IMR-90 (cell line): ENCODE measurements at regions not wholly inside any gene's neighbourhood (a gene's known extent, or its start where the extent isn't known, plus 50 kb on each side); places are given as distances from the start of the nearest gene placed in this dataset.

ENCODE experiments used
- ATAC-seq: fragments of 200-7000 bp; cut with Tn5 transposase; 2 replicates; pipeline ENCODE4 v1.9.1; 2020; ENCODE audit warnings: low read depth, mild to moderate bottlenecking, moderate library complexity
- BruUV-seq: library from RNA; stranded (reverse); fragments of 400-500 nt; replicated peaks from 2 replicates; lab custom pipeline; 2021; lab: Mats Ljungman, UMichigan
- CTCF ChIA-PET: fragments of 300-600 bp; formaldehyde crosslinking; extraction: SDS; loops from one replicate; lab custom pipeline; 2021; ENCODE audit warnings: antibody characterized with exemption; lab: Yijun Ruan, JAX
- POLR2A ChIA-PET: fragments of 300-600 bp; sonication (Branson Sonifier 250); formaldehyde crosslinking; loops from one replicate; lab custom pipeline; 2022; ENCODE audit warnings: antibody characterized with exemption; ENCODE audit not compliant: unreplicated experiment; lab: Charles Lee
- DNase-seq: peaks from one replicate; pipeline ENCODE4 v3.0.0; 2013
- H2AFZ ChIP-seq: replicated peaks from 2 replicates; pipeline ENCODE3; 2013; ENCODE audit warnings: low read length, mild to moderate bottlenecking; ENCODE audit not compliant: poor library complexity
- H2AK5ac ChIP-seq: 2 replicates; pipeline ENCODE4 v1.6.1; 2013; ENCODE audit warnings: low read depth, low read length, inconsistent platforms
- H2AK9ac ChIP-seq: replicated peaks from 2 replicates; pipeline ENCODE3; 2013; ENCODE audit warnings: mild to moderate bottlenecking, low read depth, low read length, moderate library complexity; ENCODE audit not compliant: poor library complexity
- H2BK120ac ChIP-seq: 2 replicates; pipeline ENCODE4 v1.6.1; 2013; ENCODE audit warnings: low read depth, low read length, inconsistent platforms
- H2BK15ac ChIP-seq: 3 replicates; pipeline ENCODE4 v1.6.1; 2013; ENCODE audit warnings: low read depth, low read length, inconsistent platforms
- H2BK20ac ChIP-seq: 2 replicates; pipeline ENCODE4 v1.6.1; 2013; ENCODE audit warnings: low read depth, mild to moderate bottlenecking, inconsistent platforms, low read length, moderate library complexity
- H2BK5ac ChIP-seq: 2 replicates; pipeline ENCODE4 v1.6.1; 2013; ENCODE audit warnings: mild to moderate bottlenecking, low read depth, low read length, inconsistent platforms; ENCODE audit not compliant: poor library complexity, severe bottlenecking
- H3K14ac ChIP-seq: replicated peaks from 2 replicates; pipeline ENCODE4 v1.6.1; 2013; ENCODE audit warnings: low read depth, low read length, inconsistent platforms
- H3K18ac ChIP-seq: 2 replicates; pipeline ENCODE4 v1.6.1; 2013; ENCODE audit warnings: low read depth, low read length, control low read depth
- H3K23ac ChIP-seq: 2 replicates; pipeline ENCODE4 v1.6.1; 2013; ENCODE audit warnings: low read depth, low read length, inconsistent platforms
- H3K27ac ChIP-seq: 2 replicates; pipeline ENCODE4 v1.5.1; 2013; ENCODE audit warnings: mild to moderate bottlenecking, control low read depth, low read length; ENCODE audit not compliant: insufficient read depth
- H3K27me3 ChIP-seq: 2 replicates; pipeline ENCODE4 v1.6.1; 2013; ENCODE audit warnings: low read length; ENCODE audit not compliant: control insufficient read depth, insufficient read depth
- H3K36me3 ChIP-seq: 2 replicates; pipeline ENCODE4 v1.6.1; 2013; ENCODE audit warnings: low read length, mixed read lengths; ENCODE audit not compliant: control insufficient read depth, insufficient read depth
- H3K4ac ChIP-seq: 2 replicates; pipeline ENCODE4 v1.6.1; 2013; ENCODE audit warnings: low read depth, low read length, inconsistent platforms
- H3K4me1 ChIP-seq: 2 replicates; pipeline ENCODE4 v1.6.1; 2013; ENCODE audit warnings: low read length, mixed read lengths; ENCODE audit not compliant: control insufficient read depth, insufficient read depth
- H3K4me2 ChIP-seq: 2 replicates; pipeline ENCODE4 v1.6.1; 2013; ENCODE audit warnings: low read depth, mild to moderate bottlenecking, control low read depth, low read length, moderate library complexity
- H3K4me3 ChIP-seq: 2 replicates; pipeline ENCODE4 v1.5.1; 2013; ENCODE audit warnings: low read depth, mild to moderate bottlenecking, control low read depth, low read length, moderate library complexity; ENCODE audit not compliant: insufficient read depth
- H3K56ac ChIP-seq: 2 replicates; pipeline ENCODE4 v1.6.1; 2013; ENCODE audit warnings: low read length, inconsistent platforms; ENCODE audit not compliant: insufficient read depth; ENCODE audit errors: extremely low read depth
- H3K79me1 ChIP-seq, 2 experiments: 2 replicates each; pipeline ENCODE4 v1.6.1; 2013; ENCODE audit warnings: low read length in 2 of 2, inconsistent platforms in 1 of 2, low read depth in 1 of 2
- H3K9ac ChIP-seq: 2 replicates; pipeline ENCODE4 v1.6.1; 2013; ENCODE audit warnings: low read depth, low read length, control low read depth
- H3K9me1 ChIP-seq: 2 replicates; pipeline ENCODE4 v1.6.1; 2013; ENCODE audit warnings: low read length, inconsistent platforms; ENCODE audit not compliant: insufficient read depth
- H3K9me3 ChIP-seq: 2 replicates; pipeline ENCODE4 v1.6.1; 2013; ENCODE audit warnings: low read length; ENCODE audit not compliant: control insufficient read depth, insufficient read depth
- H4K20me1 ChIP-seq: 2 replicates; pipeline ENCODE4 v1.6.1; 2013; ENCODE audit warnings: low read length, inconsistent platforms; ENCODE audit not compliant: insufficient read depth
- H4K5ac ChIP-seq: 2 replicates; pipeline ENCODE4 v1.6.1; 2013; ENCODE audit warnings: mild to moderate bottlenecking, low read depth, low read length, control low read depth
- H4K8ac ChIP-seq, 2 experiments: 2 replicates each; pipeline ENCODE4 v1.6.1; 2013; ENCODE audit warnings: low read depth in 2 of 2, low read length in 2 of 2, control low read depth in 1 of 2, inconsistent platforms in 1 of 2
- H4K91ac ChIP-seq: 2 replicates; pipeline ENCODE4 v1.6.1; 2013; ENCODE audit warnings: low read depth, low read length, inconsistent platforms; ENCODE audit not compliant: insufficient read depth
- CEBPB ChIP-seq: IDR thresholded peaks from 2 replicates; pipeline ENCODE4 v1.6.1; 2012; ENCODE audit warnings: low read depth, low read length, improper control_type of control experiment
- CHD1 ChIP-seq: IDR thresholded peaks from 2 replicates; pipeline ENCODE4 v1.6.1; 2012; ENCODE audit warnings: low read depth, low read length, improper control_type of control experiment
- RFX5 ChIP-seq: IDR thresholded peaks from 2 replicates; pipeline ENCODE4 v1.8.0; 2012; ENCODE audit warnings: low read depth, mild to moderate bottlenecking, low read length, moderate library complexity
- SMC3 ChIP-seq: fragments of 150-350 bp; IDR thresholded peaks from 2 replicates; pipeline ENCODE4 v1.6.1; 2016; ENCODE audit warnings: low read depth, mild to moderate bottlenecking, antibody characterized with exemption, low read length, moderate library complexity
- WGBS, 2 experiments: methylation state at CpG; one replicate each; pipeline versions ENCODE4 v1.1.5 to v1.1.7; 2013; ENCODE audit warnings: missing lambda C conversion rate in 2 of 2; ENCODE audit not compliant: insufficient read length in 1 of 2; ENCODE audit errors: extremely low coverage in 2 of 2; 5-methylcytosine and 5-hydroxymethylcytosine counted together
- dilution Hi-C: fragments of 300-500 bp; cut with HindIII; formaldehyde crosslinking; loops from one replicate; pipeline ENCODE4 v1.14.3; 2018; ENCODE audit warnings: low sequenced_read_pairs; ENCODE audit not compliant: unreplicated experiment
- in situ Hi-C: fragments of 300-500 bp; cut with MboI; formaldehyde crosslinking; loops from 3 replicates; pipeline ENCODE4 v1.14.3; 2019; ENCODE audit warnings: low sequenced_read_pairs, inconsistent platforms, mixed read lengths
- intact Hi-C: fragments of 100-400 bp; cut with micrococcal nuclease; formaldehyde crosslinking; loops from 2 replicates; pipeline ENCODE4 v1.10.0; 2022

DNA sequence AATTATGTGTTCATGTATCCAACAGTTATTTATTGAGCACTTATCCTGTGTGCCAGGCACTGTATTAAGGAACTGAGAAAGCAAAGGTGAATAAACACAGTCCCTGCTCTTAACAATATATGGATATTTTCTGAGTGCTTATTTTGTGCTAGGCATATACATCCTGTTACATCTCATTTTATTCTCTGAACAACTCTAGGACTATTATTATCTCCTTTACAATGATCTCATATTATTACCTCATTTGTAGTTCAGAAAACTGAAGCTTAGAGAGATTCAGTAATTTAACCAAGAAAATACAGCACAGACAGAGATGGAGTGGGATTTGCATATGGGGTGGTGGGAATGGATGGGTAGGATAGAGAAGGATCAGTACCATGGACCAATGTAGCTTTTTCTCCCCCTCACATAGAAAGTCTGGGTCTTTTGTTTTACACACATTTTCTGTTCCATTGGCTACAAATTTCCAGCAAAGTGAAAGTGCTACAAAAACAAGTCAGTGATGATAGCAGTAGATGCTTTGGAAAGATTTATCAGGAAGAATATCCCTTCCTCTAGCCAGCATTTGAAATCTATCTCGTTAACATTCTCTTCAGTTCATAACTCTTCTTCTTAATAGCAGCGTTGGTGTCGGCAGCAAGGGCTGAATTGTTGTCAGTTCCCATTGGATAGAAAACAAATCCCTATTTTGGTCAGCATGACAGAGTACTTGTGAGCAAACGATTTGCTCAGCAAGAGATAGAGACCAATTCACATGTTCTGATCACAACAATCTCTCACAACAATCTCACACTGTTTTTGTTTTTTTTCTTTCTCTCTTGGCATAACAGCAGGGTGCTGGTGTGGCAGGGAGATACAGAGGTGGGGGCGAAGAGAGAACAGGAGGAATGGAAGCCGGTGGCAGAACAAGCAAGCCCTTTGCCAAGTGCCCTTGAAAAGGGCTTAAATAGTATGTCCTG, 102.2 kb upstream of the KCTD1 start:
- Histone ChIP-seq H3K9me1 (no peaks in the 10 kb centered on the region), H3K4ac (no peak overlapping the region), H3K27ac (no peak overlapping the region), H4K5ac (no peak overlapping the region), H3K14ac (no peak overlapping the region), H4K91ac (no peak overlapping the region), H3K36me3 (no peaks in the 10 kb centered on the region), H3K9ac (no peak overlapping the region), H2AFZ (no peak overlapping the region), H3K4me3 (no peak overlapping the region), H3K23ac (no peak overlapping the region), H3K27me3 (peaks cover 20% of the 10 kb centered on the region), H4K20me1 (no peaks in the 10 kb centered on the region), H3K56ac (no peak overlapping the region), H3K9me3 (no peaks in the 10 kb centered on the region), H2BK5ac (no peak overlapping the region), H2AK5ac (no peak overlapping the region), H4K8ac (no peak overlapping the region), H2BK15ac (no peak overlapping the region), H3K4me2 (no peak overlapping the region), H3K18ac (no peak overlapping the region), H2BK120ac (no peak overlapping the region), H2BK20ac (no peak overlapping the region), H3K79me1 (no peaks in the 10 kb centered on the region), H2AK9ac (no peak overlapping the region), H3K4me1 (no peaks in the 10 kb centered on the region; the same call in 1 of the 2 replicates)
- DNase-seq (no peak), ATAC-seq (no peak)
- POLR2A ChIA-PET: no interaction called here
- no TSS peak for BruUV-seq
- CTCF ChIA-PET: no interaction called here
- 26% methylated on average over 4 of the region's 6 CpGs; no CpG with 5 or more reads in 1 of the 2 experiments for WGBS, 2 experiments
- no peak for TF ChIP-seq CHD1
- TF ChIP-seq RFX5: no peak
- no peak for TF ChIP-seq SMC3
- no peak for TF ChIP-seq CEBPB
- intact Hi-C loops (no loop called here), dilution Hi-C loops (no loop called here), in situ Hi-C loops (no loop called here)
